GM19328 (cell line): ENCODE measurements at regions not wholly inside any gene's neighbourhood (a gene's known extent, or its start where the extent isn't known, plus 50 kb on each side); places are given as distances from the start of the nearest gene placed in this dataset.

Experiments used
- ATAC-seq: cut with Tn5 transposase; IDR thresholded peaks from one replicate; pipeline ENCODE4 v1.9.1; 2021; ENCODE audit warnings: mild to moderate bottlenecking, moderate library complexity; ENCODE audit not compliant: unreplicated experiment

DNA sequence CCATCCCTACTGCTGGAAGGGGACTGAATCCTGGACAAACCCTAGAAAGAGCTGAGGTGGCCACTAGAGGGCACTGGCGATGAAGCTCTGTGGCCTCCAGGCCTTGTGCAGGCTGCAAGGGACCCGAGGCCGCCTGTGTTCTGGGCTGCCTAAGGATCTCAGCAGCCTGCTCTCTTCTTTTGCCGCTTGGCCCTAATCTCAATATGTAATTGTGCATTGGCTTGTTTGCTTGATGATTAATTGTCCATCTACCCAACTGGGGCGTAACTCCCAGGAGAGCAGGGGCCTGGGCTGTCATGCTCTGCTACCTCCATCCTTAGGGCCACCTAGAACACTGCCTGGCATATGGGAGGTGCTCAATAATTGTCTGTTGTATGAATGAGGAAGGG is 73.8 kb downstream of the SYNE3 start:
- peak; percentile 77 for ATAC-seq

DNA sequence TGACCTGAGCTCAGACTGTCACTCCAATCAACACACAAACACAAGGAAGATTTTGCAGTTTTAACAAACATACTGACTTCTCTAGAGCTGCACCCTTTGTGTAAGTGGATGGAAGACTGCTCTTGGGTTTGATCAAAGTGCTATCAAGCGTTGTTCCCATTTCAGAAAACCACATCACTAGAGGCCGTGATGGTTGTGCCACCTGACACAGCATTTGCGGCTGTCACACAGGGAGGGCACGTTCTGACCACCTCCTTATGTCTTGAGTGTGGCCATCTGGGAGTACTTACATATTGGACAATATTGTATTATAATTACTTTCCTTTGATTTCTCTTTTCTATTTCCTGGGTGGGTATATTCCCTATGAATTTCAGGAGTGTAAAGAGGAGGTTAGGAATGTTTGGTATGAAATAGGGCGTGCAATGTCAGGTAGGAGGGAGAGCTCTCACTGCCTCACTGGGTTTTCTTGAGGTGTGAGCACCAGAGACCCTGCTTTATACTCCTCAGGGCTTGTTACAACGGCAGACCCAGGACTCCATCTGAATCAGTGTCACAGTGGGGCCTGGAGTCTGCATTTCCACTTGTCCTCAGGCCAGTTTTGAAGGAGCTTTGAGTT is 74.3 kb downstream of the SYNE3 start:
- no peak for ATAC-seq

- no peak for ATAC-seq
Measured at GRCh38 chr14:95440951-95441350, 75.5 kb downstream of the SYNE3 start.

- ATAC-seq = no peak
Measured at GRCh38 chr14:95440496-95440895, 76.0 kb downstream of the SYNE3 start.

- ATAC-seq = no peak
Measured at GRCh38 chr14:95439881-95440280, 76.6 kb downstream of the SYNE3 start.

DNA sequence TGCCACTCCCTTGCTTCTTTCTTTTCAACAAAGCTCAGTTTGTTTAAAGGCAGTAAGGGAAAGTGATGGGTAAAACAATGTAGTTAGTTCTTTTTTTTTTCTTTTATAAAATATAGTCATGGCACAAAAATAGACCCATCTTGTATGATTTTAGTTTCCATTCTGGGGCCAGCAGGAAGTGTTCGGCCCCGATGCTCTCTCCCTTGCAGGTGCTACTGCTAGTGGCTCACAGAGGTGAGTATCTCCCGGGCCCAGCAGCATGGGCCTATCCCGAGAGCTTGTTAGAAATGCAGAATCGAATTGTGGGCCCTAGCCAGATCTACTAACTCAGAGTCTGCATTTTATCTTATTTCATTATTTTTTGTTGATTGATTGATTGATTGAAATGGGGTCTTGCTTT is 78.7 kb downstream of the SYNE3 start:
- no peak for ATAC-seq

DNA sequence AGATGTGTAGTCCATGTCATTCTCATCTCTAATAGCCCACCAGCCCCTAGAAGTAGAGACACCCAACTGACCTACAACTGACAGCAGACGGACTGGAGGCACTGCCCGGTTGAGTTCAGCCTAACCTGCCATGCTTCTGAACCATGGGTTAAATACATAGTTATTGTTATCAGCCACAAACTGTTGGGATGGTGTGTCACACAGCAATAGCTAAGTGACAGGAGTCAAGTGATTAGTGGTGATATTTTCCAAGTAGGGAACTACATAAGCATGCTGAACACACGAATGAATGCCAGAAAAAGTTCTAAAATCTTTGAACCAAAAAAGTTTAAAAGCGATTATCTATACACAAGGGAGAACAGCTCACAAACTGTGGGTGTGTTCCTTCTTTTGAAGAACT is 80.1 kb downstream of the SYNE3 start:
- ATAC-seq = no peak

DNA sequence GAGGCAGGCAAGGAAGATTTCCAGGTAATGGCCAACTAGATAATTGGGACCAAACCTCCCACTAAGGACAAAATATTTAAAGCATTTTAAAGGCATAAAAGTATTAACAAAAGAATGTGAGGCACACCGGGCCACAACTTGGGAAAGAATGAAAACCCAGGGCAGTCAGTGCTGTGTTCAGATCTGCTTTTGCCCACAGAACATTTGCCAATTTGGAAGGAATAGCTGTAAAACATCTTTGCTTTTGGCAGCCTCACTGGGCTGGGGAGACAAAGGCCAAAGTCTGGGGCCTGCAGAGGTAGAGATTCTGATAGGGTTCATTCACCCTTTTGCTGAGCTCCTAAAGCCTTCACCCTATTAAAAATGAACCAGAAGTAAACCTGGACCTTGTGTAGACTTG is 82.3 kb downstream of the SYNE3 start:
- ATAC-seq = no peak

- no peak for ATAC-seq
Measured at GRCh38 chr14:95433094-95433478, 83.4 kb downstream of the SYNE3 start.

DNA sequence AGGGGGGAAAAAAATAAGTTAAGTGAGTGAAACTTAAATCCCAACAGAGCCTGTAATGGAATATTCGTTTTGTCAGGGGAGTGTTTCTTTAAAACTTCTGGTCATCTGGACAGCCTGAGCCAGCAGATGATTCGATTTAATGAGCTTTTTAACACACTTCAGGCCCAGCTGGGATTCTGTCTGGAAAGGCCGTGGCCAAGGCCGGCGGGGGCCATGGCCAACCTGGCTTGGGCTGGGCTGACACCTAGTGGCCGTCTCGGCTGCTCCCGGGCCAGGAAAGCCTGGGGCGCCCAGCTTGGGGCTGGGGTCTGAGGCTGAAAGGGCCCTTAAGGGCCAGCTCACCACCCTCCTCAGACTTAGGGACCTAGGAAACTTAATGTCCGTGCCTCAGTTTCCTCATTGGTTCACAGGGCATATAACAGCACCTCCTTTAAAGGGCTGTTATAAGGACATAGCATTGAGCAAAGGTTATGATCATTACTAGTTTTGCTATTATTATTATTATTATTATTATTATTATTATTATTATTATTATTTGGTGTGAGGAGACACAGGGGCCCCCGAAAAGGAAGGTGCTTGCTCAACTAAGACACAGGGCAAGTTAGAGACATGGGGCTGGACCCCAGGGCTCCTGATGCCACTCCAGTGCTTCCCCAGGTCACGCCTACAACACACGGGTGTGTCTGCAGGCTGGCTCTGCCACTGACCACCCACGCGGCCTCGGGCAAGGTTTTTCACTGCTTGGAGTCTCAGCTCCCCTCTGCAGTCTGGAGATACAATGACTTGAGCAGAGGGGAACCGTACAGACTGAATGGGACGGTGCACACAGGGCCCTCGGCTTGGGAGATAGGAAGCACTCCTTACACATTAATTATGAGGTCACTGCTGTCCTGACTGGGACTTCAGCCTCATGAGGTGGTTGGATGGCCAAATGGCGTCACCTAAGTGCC is 84.0 kb downstream of the SYNE3 start:
- ATAC-seq = no peak

GRCh38 chr14:95431199-95432143 is 85.0 kb downstream of the SYNE3 start:
- ATAC-seq = no peak

- ATAC-seq = no peak
Measured at GRCh38 chr14:95428557-95428956, 87.9 kb downstream of the SYNE3 start.

GRCh38 chr14:95426116-95426475 is 90.4 kb downstream of the SYNE3 start:
- ATAC-seq = no peak

GRCh38 chr14:95425369-95426115 is 90.9 kb downstream of the SYNE3 start:
- no peak for ATAC-seq

GRCh38 chr14:95424529-95424928 is 91.9 kb downstream of the SYNE3 start:
- no peak for ATAC-seq

GRCh38 chr14:95421741-95422140 is 94.7 kb downstream of the SYNE3 start:
- ATAC-seq = no peak

- ATAC-seq = no peak
Measured at GRCh38 chr14:95420060-95420459, 96.4 kb downstream of the SYNE3 start.

DNA sequence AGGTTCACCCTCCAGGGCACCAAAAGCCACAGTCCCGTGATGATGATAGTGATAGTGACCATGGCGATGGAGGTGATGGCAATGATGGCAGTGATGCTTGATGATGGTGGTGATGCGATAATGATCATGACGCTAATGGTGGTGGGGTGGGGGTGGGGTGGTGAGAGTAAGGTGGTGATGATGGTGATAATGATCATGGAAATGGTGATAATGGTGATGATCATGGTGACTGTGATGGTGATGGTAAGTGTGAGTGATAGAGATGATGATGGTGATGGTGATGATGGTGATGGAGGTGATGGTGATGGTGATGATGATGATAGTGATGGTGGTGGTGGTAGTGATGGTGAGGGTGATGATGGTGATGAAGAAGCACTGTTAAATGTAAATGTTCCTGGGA is 96.9 kb downstream of the SYNE3 start:
- no peak for ATAC-seq

GRCh38 chr14:95418858-95419257 is 97.6 kb downstream of the SYNE3 start:
- no peak for ATAC-seq

- no peak for ATAC-seq
Measured at GRCh38 chr14:95417492-95417891, 97.8 kb upstream of the CLMN start.

DNA sequence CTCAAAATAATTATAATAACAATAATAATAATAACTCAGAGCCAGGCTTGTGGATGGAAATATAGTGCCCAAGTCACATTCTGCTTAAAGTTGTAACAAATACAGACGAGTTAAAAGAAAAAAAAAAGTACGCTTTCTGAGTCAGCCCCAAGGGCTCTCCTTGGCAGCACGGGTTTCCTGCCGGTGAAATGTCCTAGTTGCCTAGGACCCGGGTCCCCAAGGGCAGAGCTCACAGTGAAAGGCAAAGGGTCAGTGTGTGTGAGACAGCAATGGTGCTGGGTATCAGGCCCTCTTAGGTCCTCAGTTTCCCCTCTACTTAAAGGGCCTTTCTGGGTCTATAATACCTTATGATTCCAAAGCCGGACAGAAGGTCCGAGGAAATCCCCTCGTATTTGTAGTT is 96.3 kb upstream of the CLMN start:
- ATAC-seq = no peak
